ENCODE measurements at regions not wholly inside any gene's neighbourhood (a gene's known extent, or its start where the extent isn't known, plus 50 kb on each side); places are given as distances from the start of the nearest gene placed in this dataset.

DNA sequence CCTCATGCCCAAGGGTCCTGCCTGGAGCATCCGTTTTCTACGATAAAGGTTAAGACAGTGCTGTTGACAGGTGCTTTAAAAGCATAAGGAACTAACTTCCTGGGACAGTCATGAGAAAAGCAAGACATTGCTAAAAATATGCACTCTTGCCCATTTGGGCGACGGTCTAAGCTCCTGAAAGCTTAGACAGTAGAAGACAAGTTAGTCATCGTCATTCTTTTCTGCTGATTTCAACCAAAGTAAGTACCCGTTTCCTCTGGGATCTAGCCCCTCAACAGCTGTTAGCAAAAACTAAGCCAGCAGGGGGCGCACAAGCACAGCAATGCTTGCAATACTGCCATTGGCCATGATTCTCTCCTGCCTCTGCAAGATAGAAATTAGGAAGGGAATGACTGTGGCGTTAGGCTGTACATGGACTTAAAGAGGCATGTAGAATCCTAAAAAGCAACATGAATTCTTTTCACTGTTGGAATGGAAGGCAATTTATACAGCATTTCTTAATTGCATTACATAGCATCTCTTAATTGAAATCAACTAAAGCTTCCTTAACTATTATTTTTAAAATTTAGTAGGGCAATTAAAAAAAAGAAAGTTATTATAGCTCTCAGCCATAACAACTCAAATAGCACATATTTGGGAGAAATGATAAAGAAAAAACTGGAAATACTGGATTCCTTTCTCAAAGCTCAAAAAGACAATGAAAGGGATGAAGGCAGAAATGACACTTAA, 147.8 kb upstream of the RALGAPA2 start:
- no peaks in the 10 kb centered on the region for H3K36me3 ChIP-seq (ENCODE audit: insufficient read depth, low read length)
- H3K9ac ChIP-seq (ENCODE audit: low read depth, low read length): no peak overlapping the region
- no peaks in the 10 kb centered on the region for H3K4me1 ChIP-seq (ENCODE audit: insufficient read depth, low read length)
- H3K9me3 ChIP-seq (ENCODE audit: control insufficient read depth, insufficient read depth, low read length): no peaks in the 10 kb centered on the region

DNA sequence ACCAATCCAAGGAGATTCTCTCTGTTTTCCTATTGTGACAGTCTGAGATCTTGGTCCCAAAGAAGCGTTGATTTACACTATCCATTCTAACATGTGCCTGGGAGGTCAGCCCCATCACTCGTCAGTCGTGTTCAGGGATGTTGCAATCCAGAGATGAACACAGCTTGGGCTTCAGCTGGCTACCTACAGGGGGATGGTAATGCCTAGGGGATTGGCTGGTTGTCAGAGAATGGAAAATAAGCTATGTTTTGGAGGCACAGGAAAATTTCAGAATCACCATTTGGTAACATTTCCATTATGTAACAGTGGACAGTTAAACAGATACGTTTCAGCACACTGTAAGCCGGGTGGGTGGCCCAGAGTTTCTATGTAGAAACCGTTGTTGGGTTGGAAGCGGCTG, 147.1 kb upstream of the RALGAPA2 start:
- Histone ChIP-seq H3K9ac (ENCODE audit: low read depth, low read length) (no peak overlapping the region), H3K36me3 (ENCODE audit: insufficient read depth, low read length) (no peaks in the 10 kb centered on the region), H3K9me3 (ENCODE audit: control insufficient read depth, insufficient read depth, low read length) (no peaks in the 10 kb centered on the region), H3K4me1 (ENCODE audit: insufficient read depth, low read length) (no peaks in the 10 kb centered on the region)

GRCh38 chr20:20856956-20857355, 144.5 kb upstream of the RALGAPA2 start:
- Histone ChIP-seq H3K36me3 (ENCODE audit: insufficient read depth, low read length) (no peaks in the 10 kb centered on the region), H3K9ac (ENCODE audit: low read depth, low read length) (no peak overlapping the region), H3K9me3 (ENCODE audit: control insufficient read depth, insufficient read depth, low read length) (no peaks in the 10 kb centered on the region), H3K4me1 (ENCODE audit: insufficient read depth, low read length) (no peaks in the 10 kb centered on the region)

DNA sequence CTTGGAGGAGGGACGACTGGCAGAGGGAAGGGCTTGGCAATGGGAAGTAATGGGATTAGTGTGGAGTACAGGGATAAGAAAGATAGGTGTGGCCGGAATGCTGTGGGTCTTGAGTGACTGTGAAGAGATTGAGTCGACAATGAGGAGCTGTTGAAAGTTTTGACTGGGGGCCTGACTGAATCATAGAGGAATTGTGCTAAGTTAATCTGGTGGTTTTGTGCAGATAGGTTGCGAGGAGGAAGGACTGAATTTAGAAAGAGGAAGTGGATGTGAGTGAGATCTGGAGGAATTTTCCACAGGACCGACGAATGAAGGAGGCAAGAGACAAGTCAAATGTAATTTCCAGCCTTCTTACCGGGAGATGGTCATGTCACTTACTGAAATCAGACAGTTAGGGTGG, 143.9 kb upstream of the RALGAPA2 start:
- no peak overlapping the region for H3K9ac ChIP-seq (ENCODE audit: low read depth, low read length)
- no peaks in the 10 kb centered on the region for H3K4me1 ChIP-seq (ENCODE audit: insufficient read depth, low read length)
- H3K9me3 ChIP-seq (ENCODE audit: control insufficient read depth, insufficient read depth, low read length): no peaks in the 10 kb centered on the region
- H3K36me3 ChIP-seq (ENCODE audit: insufficient read depth, low read length): no peaks in the 10 kb centered on the region

DNA sequence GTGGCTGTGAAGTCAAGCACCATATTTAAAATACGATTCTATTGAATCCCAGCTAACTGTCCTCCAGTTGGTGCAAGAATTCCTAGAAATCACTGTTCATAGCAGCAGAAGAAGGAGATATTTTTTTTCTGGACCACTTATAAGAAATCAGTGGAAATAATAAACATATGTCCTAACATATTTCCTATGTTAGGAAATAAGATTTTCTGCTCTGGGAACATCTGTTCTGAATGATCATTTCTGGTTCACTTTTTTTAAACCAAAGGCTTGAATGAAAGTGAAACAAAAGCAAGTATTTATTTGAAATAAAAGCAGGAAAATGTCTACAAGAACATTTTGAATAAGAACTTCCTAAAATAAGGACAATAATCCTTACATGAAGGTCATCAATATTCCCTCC, 138.9 kb upstream of the RALGAPA2 start:
- Histone ChIP-seq H3K9me3 (ENCODE audit: control insufficient read depth, insufficient read depth, low read length) (no peaks in the 10 kb centered on the region), H3K9ac (ENCODE audit: low read depth, low read length) (no peak overlapping the region), H3K4me1 (ENCODE audit: insufficient read depth, low read length) (no peaks in the 10 kb centered on the region), H3K36me3 (ENCODE audit: insufficient read depth, low read length) (no peaks in the 10 kb centered on the region)

GRCh38 chr20:20850407-20850806, 138.0 kb upstream of the RALGAPA2 start:
- Histone ChIP-seq H3K36me3 (ENCODE audit: insufficient read depth, low read length) (no peaks in the 10 kb centered on the region), H3K4me1 (ENCODE audit: insufficient read depth, low read length) (no peaks in the 10 kb centered on the region), H3K9ac (ENCODE audit: low read depth, low read length) (no peak overlapping the region), H3K9me3 (ENCODE audit: control insufficient read depth, insufficient read depth, low read length) (no peaks in the 10 kb centered on the region)

GRCh38 chr20:20849161-20849560, 136.7 kb upstream of the RALGAPA2 start:
- Histone ChIP-seq H3K36me3 (ENCODE audit: insufficient read depth, low read length) (no peaks in the 10 kb centered on the region), H3K9ac (ENCODE audit: low read depth, low read length) (no peak overlapping the region), H3K9me3 (ENCODE audit: control insufficient read depth, insufficient read depth, low read length) (no peaks in the 10 kb centered on the region), H3K4me1 (ENCODE audit: insufficient read depth, low read length) (no peaks in the 10 kb centered on the region)

DNA sequence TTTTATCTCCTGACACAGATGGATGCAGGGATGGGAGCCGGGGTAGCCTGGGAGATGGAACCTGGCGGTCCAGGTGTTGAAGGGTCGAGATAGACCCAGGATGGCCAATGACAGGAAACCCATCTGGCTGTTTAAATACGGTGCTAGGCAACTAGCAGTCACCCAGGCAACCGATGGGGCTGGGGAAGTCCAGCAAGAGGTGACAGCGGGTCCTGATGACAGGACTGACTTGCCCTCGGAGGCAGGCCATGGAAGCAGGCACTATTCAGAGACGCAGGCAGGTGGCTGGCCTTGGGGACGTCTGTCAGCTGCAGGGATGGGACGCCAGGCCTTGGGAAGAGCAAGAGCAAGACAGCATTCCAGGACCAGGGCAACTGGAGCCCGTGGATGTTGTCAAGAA, 135.4 kb upstream of the RALGAPA2 start:
- Histone ChIP-seq H3K9ac (ENCODE audit: low read depth, low read length) (no peak overlapping the region), H3K4me1 (ENCODE audit: insufficient read depth, low read length) (no peaks in the 10 kb centered on the region), H3K36me3 (ENCODE audit: insufficient read depth, low read length) (no peaks in the 10 kb centered on the region)

DNA sequence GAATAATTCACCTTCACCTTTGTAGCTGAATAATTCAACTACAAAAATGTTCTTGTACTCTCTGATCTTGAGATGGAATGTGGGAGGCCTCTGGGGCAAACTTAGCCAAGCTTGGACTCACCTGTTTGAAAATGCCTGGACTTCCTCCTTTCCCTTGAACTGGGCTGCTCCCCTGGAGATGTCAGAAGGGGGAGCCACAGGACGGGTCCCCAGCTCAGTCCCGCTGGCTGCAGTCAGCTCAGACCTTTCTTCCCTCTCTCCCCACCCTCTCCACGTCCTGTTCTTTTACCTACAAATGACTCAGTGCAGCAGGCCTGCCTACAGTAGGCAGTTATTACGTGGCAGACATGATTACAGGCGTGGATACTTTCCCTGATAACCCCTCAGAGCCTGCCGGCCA, 131.5 kb upstream of the RALGAPA2 start:
- H3K9ac ChIP-seq (ENCODE audit: low read depth, low read length): no peak overlapping the region
- H3K4me1 ChIP-seq (ENCODE audit: insufficient read depth, low read length): no peaks in the 10 kb centered on the region
- H3K9me3 ChIP-seq (ENCODE audit: control insufficient read depth, insufficient read depth, low read length): no peaks in the 10 kb centered on the region; the same call in 1 of the 2 replicates
- H3K36me3 ChIP-seq (ENCODE audit: insufficient read depth, low read length): no peaks in the 10 kb centered on the region

More for the DNA sequence above, 135.4 kb upstream of the RALGAPA2 start:
- H3K9me3 ChIP-seq (ENCODE audit: control insufficient read depth, insufficient read depth, low read length): no peaks in the 10 kb centered on the region

- H3K4me1 ChIP-seq (ENCODE audit: insufficient read depth, low read length): no peaks in the 10 kb centered on the region
- no peak overlapping the region for H3K9ac ChIP-seq (ENCODE audit: low read depth, low read length)
- H3K9me3 ChIP-seq (ENCODE audit: control insufficient read depth, insufficient read depth, low read length): no peaks in the 10 kb centered on the region; the same call in 1 of the 2 replicates
- no peaks in the 10 kb centered on the region for H3K36me3 ChIP-seq (ENCODE audit: insufficient read depth, low read length)
Observed at GRCh38 chr20:20839771-20840170, 127.3 kb upstream of the RALGAPA2 start.

DNA sequence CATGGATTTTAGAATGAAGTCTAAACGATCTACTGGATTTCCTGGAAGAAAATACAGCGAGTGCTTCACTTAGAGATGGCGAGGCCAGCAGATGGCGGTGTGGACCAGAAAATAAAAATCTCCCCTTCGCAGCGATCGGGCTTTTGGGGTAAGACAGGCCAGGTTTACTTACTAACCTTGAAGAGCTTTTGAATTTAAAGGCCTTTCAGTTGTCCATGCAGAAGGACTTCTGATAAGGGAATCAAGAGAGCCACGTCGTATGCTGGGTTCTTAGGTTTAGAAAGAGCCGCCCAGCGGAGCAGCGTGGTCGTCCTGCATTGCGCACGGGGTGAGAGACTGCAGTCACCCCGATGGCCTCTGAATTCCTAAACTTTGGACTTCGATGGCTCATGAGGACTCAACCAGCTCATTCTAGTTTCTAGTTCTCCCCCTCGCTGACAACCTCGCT, 125.2 kb upstream of the RALGAPA2 start:
- Histone ChIP-seq H3K36me3 (ENCODE audit: insufficient read depth, low read length) (no peaks in the 10 kb centered on the region), H3K9ac (ENCODE audit: low read depth, low read length) (peak overlapping the region; percentile 1; the same call in 1 of the 2 replicates)

DNA sequence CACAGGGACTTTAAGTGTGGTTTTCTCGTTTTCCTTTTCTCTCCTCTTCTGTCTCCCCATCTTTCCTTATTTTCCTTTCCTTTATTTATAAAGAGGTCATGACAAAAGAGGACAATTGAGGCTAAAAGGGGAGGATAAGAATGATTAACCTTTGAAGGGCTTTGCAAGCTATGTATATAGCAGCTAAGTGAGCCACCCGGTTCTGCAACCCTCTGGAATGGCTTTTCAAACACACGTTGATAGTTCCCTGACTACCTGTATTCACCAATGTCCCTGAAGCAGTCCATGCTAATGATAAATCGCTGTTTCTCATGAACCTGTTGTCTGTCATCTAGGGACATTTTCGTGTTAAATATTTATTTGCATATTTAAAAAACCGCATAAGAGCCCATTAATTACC, 124.4 kb upstream of the RALGAPA2 start:
- Histone ChIP-seq H3K36me3 (ENCODE audit: insufficient read depth, low read length) (no peaks in the 10 kb centered on the region), H3K9me3 (ENCODE audit: control insufficient read depth, insufficient read depth, low read length) (no peaks in the 10 kb centered on the region; the same call in 1 of the 2 replicates), H3K9ac (ENCODE audit: low read depth, low read length) (no peak overlapping the region), H3K4me1 (ENCODE audit: insufficient read depth, low read length) (no peaks in the 10 kb centered on the region)

More for the DNA sequence above, 125.2 kb upstream of the RALGAPA2 start:
- no peaks in the 10 kb centered on the region; the same call in 1 of the 2 replicates for H3K9me3 ChIP-seq (ENCODE audit: control insufficient read depth, insufficient read depth, low read length)
- H3K4me1 ChIP-seq (ENCODE audit: insufficient read depth, low read length): no peaks in the 10 kb centered on the region

- no peaks in the 10 kb centered on the region; the same call in 1 of the 2 replicates for H3K9me3 ChIP-seq (ENCODE audit: control insufficient read depth, insufficient read depth, low read length)
- H3K4me1 ChIP-seq (ENCODE audit: insufficient read depth, low read length): no peaks in the 10 kb centered on the region
- H3K36me3 ChIP-seq (ENCODE audit: insufficient read depth, low read length): no peaks in the 10 kb centered on the region
- no peak overlapping the region for H3K9ac ChIP-seq (ENCODE audit: low read depth, low read length)
Observed at GRCh38 chr20:20835897-20836296, 123.5 kb upstream of the RALGAPA2 start.

DNA sequence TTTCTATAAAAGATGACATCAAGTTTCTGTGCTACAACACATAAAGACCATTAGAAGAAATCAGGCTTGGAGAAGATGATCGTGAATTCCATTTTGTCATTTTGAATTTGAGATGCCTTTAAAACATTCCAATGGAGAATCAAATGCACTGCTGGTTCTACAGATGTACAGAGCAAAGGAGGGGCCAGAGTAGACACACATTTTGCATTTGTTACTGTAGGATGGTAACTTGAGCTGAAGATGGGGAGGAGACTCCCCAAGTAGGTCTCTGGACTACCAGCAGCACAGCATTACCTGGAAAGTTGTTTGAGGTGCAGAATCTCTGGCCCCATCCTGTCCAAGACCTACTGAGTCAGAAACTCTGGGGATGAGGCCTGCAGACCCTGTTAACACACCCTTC, 121.6 kb upstream of the RALGAPA2 start:
- Histone ChIP-seq H3K4me1 (ENCODE audit: insufficient read depth, low read length) (no peaks in the 10 kb centered on the region), H3K9me3 (ENCODE audit: control insufficient read depth, insufficient read depth, low read length) (no peaks in the 10 kb centered on the region; the same call in none of the 2 replicates), H3K36me3 (ENCODE audit: insufficient read depth, low read length) (no peaks in the 10 kb centered on the region)

GRCh38 chr20:20832715-20833114, 120.3 kb upstream of the RALGAPA2 start:
- Histone ChIP-seq H3K9me3 (ENCODE audit: control insufficient read depth, insufficient read depth, low read length) (no peaks in the 10 kb centered on the region; the same call in none of the 2 replicates), H3K9ac (ENCODE audit: low read depth, low read length) (no peak overlapping the region), H3K36me3 (ENCODE audit: insufficient read depth, low read length) (no peaks in the 10 kb centered on the region), H3K4me1 (ENCODE audit: insufficient read depth, low read length) (no peaks in the 10 kb centered on the region)

More for the DNA sequence above, 121.6 kb upstream of the RALGAPA2 start:
- H3K9ac ChIP-seq (ENCODE audit: low read depth, low read length): no peak overlapping the region

Measured in ES-I3 (cell line).